GM21619 (cell line): ENCODE measurements at regions not wholly inside any gene's neighbourhood (a gene's known extent, or its start where the extent isn't known, plus 50 kb on each side); places are given as distances from the start of the nearest gene placed in this dataset.

Experiments used
- ATAC-seq: cut with Tn5 transposase; IDR thresholded peaks from one replicate; pipeline ENCODE4 v1.9.1; 2021; ENCODE audit not compliant: unreplicated experiment

GRCh38 chr13:44211286-44211685, 162.3 kb upstream of the SERP2 start:
- ATAC-seq = no peak

- no peak for ATAC-seq
Measured at GRCh38 chr13:44211704-44212346, 161.8 kb upstream of the SERP2 start.

- no peak for ATAC-seq
Measured at GRCh38 chr13:44212633-44213396, 160.8 kb upstream of the SERP2 start.

GRCh38 chr13:44218501-44219240, 155.0 kb upstream of the SERP2 start:
- no peak for ATAC-seq

GRCh38 chr13:44219577-44220548, 153.8 kb upstream of the SERP2 start:
- no peak for ATAC-seq

GRCh38 chr13:44220948-44221347, 152.7 kb upstream of the SERP2 start:
- ATAC-seq = no peak

- no peak for ATAC-seq
Measured at GRCh38 chr13:44221657-44222056, 152.0 kb upstream of the SERP2 start.

GRCh38 chr13:44223770-44224444, 149.7 kb upstream of the SERP2 start:
- ATAC-seq = no peak

- ATAC-seq = no peak
Measured at GRCh38 chr13:44224450-44225149, 149.0 kb upstream of the SERP2 start.

- no peak for ATAC-seq
Measured at GRCh38 chr13:44229371-44230030, 144.1 kb upstream of the SERP2 start.

- ATAC-seq = no peak
Measured at GRCh38 chr13:44230071-44230470, 143.6 kb upstream of the SERP2 start.

GRCh38 chr13:44230736-44231135, 142.9 kb upstream of the SERP2 start:
- ATAC-seq = no peak

GRCh38 chr13:44231786-44232516, 141.7 kb upstream of the SERP2 start:
- ATAC-seq = no peak

- ATAC-seq = no peak
Measured at GRCh38 chr13:44232774-44233173, 140.8 kb upstream of the SERP2 start.

- no peak for ATAC-seq
Measured at GRCh38 chr13:44234566-44234965, 139.1 kb upstream of the SERP2 start.

- ATAC-seq = no peak
Measured at GRCh38 chr13:44236370-44236769, 137.3 kb upstream of the SERP2 start.

- no peak for ATAC-seq
Measured at GRCh38 chr13:44236801-44237207, 136.8 kb upstream of the SERP2 start.

GRCh38 chr13:44237276-44237767, 136.3 kb upstream of the SERP2 start:
- peak; percentile 77 for ATAC-seq
